BJ (cell line): ENCODE measurements at regions not wholly inside any gene's neighbourhood (a gene's known extent, or its start where the extent isn't known, plus 50 kb on each side); places are given as distances from the start of the nearest gene placed in this dataset.

Experiments
- CTCF ChIA-PET: fragments of 350-600 bp; formaldehyde crosslinking; extraction: SDS; loops from one replicate; lab custom pipeline; 2021; ENCODE audit warnings: antibody characterized with exemption, inconsistent platforms; lab: Yijun Ruan, JAX
- POLR2A ChIA-PET: fragments of 300-600 bp; sonication (Branson Sonifier 250); formaldehyde crosslinking; extraction: SDS; loops from one replicate; lab custom pipeline; 2021; ENCODE audit warnings: antibody characterized with exemption; lab: Charles Lee
- DNase-seq: peaks from one replicate; pipeline ENCODE4 v3.0.0-alpha.2; 2011; ENCODE audit warnings: low read depth
- H3K27me3 ChIP-seq: 2 replicates; pipeline ENCODE4 v1.6.0; 2011; ENCODE audit warnings: low read length; ENCODE audit not compliant: control insufficient read depth, insufficient read depth
- H3K36me3 ChIP-seq: 2 replicates; pipeline ENCODE4 v1.5.1; 2011; ENCODE audit warnings: low read length; ENCODE audit not compliant: control insufficient read depth, insufficient read depth
- H3K4me3 ChIP-seq: 2 replicates; pipeline ENCODE4 v1.5.1; 2011; ENCODE audit warnings: low read depth, mild to moderate bottlenecking, control low read depth, low read length
- TF ChIP-seq, protein P1 (sequence below): IDR thresholded peaks from 2 replicates; pipeline ENCODE4 v1.5.1; 2011; ENCODE audit warnings: low read depth, mild to moderate bottlenecking, control low read depth, inconsistent platforms, low read length, moderate library complexity; ENCODE audit not compliant: insufficient read depth

DNA sequence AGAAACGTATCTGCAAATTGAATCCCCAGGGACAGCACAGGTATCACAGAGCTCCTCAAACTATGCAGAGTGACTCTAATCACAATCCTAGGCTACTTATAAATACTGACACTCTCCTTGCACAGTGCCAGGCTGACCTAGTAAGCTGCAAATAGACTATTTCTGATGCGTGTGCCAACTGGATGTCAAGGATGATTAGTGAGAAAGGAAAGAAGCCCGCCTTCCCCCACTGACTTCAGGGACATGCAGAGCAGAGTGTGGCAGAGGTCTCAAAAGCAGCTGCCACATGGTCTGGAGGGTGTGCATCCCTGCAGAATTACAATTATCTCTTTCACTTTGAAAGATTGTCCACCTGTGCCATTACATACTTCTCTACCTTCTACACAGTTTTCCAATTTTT, 235.6 kb downstream of the CPS1 start:
- Histone ChIP-seq H3K4me3 (no peak overlapping the region), H3K27me3 (no peaks in the 10 kb centered on the region), H3K36me3 (no peaks in the 10 kb centered on the region)
- ChIA-PET CTCF (no interaction called here), POLR2A (no interaction called here)
- no peak for DNase-seq
- TF ChIP-seq, protein P1, sequence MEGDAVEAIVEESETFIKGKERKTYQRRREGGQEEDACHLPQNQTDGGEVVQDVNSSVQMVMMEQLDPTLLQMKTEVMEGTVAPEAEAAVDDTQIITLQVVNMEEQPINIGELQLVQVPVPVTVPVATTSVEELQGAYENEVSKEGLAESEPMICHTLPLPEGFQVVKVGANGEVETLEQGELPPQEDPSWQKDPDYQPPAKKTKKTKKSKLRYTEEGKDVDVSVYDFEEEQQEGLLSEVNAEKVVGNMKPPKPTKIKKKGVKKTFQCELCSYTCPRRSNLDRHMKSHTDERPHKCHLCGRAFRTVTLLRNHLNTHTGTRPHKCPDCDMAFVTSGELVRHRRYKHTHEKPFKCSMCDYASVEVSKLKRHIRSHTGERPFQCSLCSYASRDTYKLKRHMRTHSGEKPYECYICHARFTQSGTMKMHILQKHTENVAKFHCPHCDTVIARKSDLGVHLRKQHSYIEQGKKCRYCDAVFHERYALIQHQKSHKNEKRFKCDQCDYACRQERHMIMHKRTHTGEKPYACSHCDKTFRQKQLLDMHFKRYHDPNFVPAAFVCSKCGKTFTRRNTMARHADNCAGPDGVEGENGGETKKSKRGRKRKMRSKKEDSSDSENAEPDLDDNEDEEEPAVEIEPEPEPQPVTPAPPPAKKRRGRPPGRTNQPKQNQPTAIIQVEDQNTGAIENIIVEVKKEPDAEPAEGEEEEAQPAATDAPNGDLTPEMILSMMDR: no peak

DNA sequence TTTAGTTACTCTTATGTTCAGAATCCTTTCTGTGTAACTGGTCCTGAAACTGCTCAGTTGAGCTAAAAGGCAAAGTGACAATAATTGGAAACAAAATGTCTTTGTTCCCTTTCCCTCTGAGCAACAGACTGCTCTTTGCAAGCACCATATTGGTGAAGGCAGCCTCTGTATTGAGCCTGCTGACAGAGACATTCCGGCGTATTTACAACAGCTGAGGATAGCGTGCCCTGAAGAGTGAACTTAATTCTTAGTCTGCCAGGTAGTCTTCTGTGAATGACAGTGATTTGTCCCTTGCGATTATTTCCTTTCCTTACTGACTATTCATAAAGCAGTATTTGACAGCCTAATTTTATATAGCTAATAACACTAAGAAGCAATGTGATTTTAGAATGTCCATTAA, 239.1 kb downstream of the CPS1 start:
- ChIA-PET POLR2A (no interaction called here), CTCF (no interaction called here)
- Histone ChIP-seq H3K4me3 (no peak overlapping the region), H3K27me3 (no peaks in the 10 kb centered on the region), H3K36me3 (no peaks in the 10 kb centered on the region)
- DNase-seq: no peak
- TF ChIP-seq, protein P1: no peak

DNA sequence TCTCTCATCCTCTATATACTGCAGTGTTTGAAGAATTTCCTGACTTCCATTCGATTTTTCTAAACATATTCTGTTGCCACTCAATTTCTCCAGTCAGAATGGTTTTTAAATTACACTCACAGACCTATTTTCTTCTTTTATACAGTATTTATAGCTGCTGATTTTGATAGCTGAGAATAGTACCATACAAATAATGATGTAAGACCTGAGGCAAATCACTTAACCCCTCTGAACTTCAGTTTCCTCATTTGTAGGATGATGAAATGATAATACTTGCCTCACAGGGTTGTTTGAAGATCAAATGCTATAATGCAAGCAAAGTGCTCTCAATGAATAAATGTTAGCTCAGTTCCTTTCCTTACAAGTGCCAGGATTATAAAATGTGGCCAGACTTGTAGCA, 241.8 kb downstream of the CPS1 start:
- Histone ChIP-seq H3K4me3 (no peak overlapping the region), H3K27me3 (no peaks in the 10 kb centered on the region), H3K36me3 (no peaks in the 10 kb centered on the region)
- CTCF ChIA-PET: no interaction called here
- DNase-seq: no peak
- POLR2A ChIA-PET: no interaction called here
- TF ChIP-seq, protein P1: no peak

GRCh38 chr2:210814251-210815025, 258.0 kb downstream of the CPS1 start:
- Histone ChIP-seq H3K4me3 (no peak overlapping the region), H3K27me3 (no peaks in the 10 kb centered on the region), H3K36me3 (no peaks in the 10 kb centered on the region)
- POLR2A ChIA-PET: no interaction called here
- DNase-seq: no peak
- CTCF ChIA-PET: no interaction called here
- TF ChIP-seq, protein P1: no peak

GRCh38 chr2:210816769-210817168, 260.4 kb downstream of the CPS1 start:
- TF ChIP-seq, protein P1: no peak
- no peaks in the 10 kb centered on the region for H3K36me3 ChIP-seq
- DNase-seq: no peak
- CTCF ChIA-PET: no interaction called here
- no peaks in the 10 kb centered on the region for H3K27me3 ChIP-seq
- POLR2A ChIA-PET: no interaction called here
- no peak overlapping the region for H3K4me3 ChIP-seq
